Naive B cell (primary cell): ENCODE measurements at regions not wholly inside any gene's neighbourhood (a gene's known extent, or its start where the extent isn't known, plus 50 kb on each side); places are given as distances from the start of the nearest gene placed in this dataset.

Experiments used
- ATAC-seq, 2 donors: fragments of 150-1000 bp; cut with Tn5 transposase; 2 replicates each; pipeline ENCODE4 v1.10.0; 2021; ENCODE audit warnings: low read depth in 2 of 2, mild to moderate bottlenecking in 2 of 2, moderate library complexity in 2 of 2
- DNase-seq: peaks from one replicate; pipeline ENCODE4 v3.0.0; 2022
- H3K27ac Mint-ChIP-seq, 6 donors: one replicate each; pipeline ENCODE4 v1.8.0; 2020 to 2022; ENCODE audit warnings: mild to moderate bottlenecking in 6 of 6, mixed read lengths in 6 of 6, moderate library complexity in 5 of 6, inconsistent platforms in 2 of 6
- H3K27me3 Mint-ChIP-seq, 3 donors: one replicate each; pipeline ENCODE4 v1.8.0; 2021 to 2022; ENCODE audit warnings: mixed read lengths in 3 of 3, mild to moderate bottlenecking in 1 of 3
- H3K36me3 Mint-ChIP-seq, 2 donors: one replicate each; pipeline ENCODE4 v1.8.0; 2020 to 2022; ENCODE audit warnings: mixed read lengths in 2 of 2, inconsistent platforms in 1 of 2, mild to moderate bottlenecking in 1 of 2
- H3K4me1 Mint-ChIP-seq, 3 donors: one replicate each; pipeline ENCODE4 v1.8.0; 2020 to 2022; ENCODE audit warnings: mixed read lengths in 3 of 3, inconsistent platforms in 1 of 3, mild to moderate bottlenecking in 1 of 3, moderate library complexity in 1 of 3
- H3K4me3 Mint-ChIP-seq, 8 donors: one replicate each; pipeline ENCODE4 v1.8.0; 2020 to 2022; ENCODE audit warnings: mild to moderate bottlenecking in 8 of 8, mixed read lengths in 8 of 8, moderate library complexity in 8 of 8, inconsistent platforms in 2 of 8
- H3K9me3 Mint-ChIP-seq, 7 donors: one replicate each; pipeline ENCODE4 v1.8.0; 2020 to 2022; ENCODE audit warnings: mixed read lengths in 7 of 7, mild to moderate bottlenecking in 5 of 7, inconsistent platforms in 2 of 7, moderate library complexity in 1 of 7

DNA sequence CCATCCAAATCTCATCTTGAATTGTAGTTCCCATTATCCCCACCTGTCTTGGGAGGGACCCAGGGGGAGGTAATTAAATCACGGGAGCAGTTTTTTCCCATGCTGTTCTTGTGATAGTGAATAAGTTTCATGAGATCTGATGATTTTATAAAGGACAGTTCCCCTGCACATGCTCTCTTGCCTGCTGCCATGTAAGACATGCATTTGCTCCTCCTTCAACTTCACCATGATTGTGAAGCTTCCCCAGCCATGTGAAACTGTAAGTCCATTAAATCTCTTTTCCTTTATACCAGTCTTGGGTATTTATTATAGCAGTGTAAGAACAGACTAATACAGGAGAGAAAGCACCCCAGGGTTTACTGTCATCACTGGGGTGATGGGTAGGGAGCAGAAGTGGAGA lies 220.4 kb upstream of the NUDT4 start:
- no peak overlapping the region for H3K4me3 Mint-ChIP-seq
- no peak overlapping the region for H3K27ac Mint-ChIP-seq
- DNase-seq (no peak), ATAC-seq (no peak)
- H3K4me1 Mint-ChIP-seq, result peaks cover 3 to 9% (median 7%) of the 10 kb centered on the region in 3 donors
- H3K36me3 Mint-ChIP-seq, result peaks cover 4 to 9% of the 10 kb centered on the region in 2 donors
- no peaks in the 10 kb centered on the region for H3K27me3 Mint-ChIP-seq
- H3K9me3 Mint-ChIP-seq, result peaks cover 10 to 24% (median 19%) of the 10 kb centered on the region in 7 donors

DNA sequence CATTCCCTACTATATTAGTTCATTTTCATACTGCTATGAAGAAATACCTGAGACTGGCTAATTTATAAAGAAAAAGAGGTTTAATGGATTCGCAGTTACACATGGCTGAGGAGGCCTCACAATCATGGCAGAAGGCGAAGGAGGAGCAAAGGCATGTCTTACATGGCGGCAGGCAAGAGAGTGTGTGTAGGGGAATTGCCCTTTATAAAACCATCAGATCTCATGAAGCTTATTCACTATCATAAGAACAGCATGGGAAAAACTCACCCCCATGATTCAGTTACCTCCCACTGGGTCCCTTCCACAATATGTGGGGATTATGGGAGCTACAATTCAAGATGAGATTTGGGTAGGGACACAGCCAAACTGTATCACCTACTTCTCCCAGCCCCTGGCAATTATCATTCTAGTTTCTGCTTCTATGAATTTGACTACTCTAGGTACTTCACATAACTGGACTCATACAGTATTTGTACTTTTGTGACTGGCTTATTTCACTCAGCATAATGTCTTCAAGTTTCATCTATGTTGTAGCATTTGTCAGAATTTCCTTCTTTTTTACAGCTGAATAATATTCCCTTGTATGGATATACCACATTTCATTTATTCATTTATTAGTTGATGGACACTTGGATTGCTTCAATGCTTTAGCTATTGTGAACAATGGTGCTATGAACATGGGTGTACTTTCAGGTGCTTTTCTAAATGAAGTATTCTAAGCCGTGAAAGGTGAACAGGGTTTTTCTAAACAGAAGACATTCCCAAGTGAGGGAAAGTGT lies 219.5 kb upstream of the NUDT4 start:
- Mint-ChIP-seq H3K27ac (peak overlapping the region in 2 of 6 donors; percentile 41 to 74), H3K36me3 (peaks cover 0 to 9% of the 10 kb centered on the region in 2 donors), H3K9me3 (peaks cover 10 to 24% (median 19%) of the 10 kb centered on the region in 7 donors), H3K4me1 (peaks cover 7 to 12% (median 10%) of the 10 kb centered on the region in 3 donors), H3K4me3 (no peak overlapping the region), H3K27me3 (no peaks in the 10 kb centered on the region)
- ATAC-seq, result no peak
- DNase-seq, result no peak

DNA sequence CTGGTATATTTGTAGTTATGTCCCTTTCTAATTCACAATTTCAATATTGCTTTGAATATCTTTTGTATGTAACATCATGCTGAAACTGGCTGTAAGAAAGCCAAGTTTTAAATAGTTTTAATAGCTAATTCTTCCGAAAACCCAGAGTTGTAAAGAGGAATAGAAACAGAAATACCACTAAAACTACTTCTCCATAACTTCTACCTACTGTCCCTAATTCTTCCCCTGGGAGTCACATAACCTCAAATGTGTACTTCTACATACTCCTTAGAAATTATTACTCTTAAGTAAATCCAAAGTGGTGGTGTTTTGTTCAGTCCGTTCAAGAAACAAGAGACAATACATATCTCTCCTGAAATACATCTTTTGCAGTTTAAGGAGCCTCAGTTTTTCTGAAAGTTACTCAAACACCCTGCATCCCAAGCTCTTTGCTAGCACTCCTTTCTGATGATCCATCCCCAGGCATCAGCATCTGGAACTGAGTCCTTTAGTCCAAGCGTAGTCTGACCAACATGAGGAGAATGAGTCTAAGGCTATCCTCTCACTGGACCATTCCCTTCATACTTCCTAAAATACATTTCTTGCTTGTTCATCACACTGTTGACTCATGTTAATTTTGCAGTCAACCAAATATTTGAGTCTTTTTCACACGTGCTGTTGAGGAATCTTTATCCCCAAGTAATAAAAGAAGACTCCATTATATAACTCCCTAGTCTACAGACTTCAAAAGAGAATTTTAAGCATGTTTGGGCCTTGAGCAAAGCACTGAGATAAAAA lies 214.3 kb upstream of the NUDT4 start:
- Mint-ChIP-seq H3K4me3 (peak overlapping the region in 3 of 8 donors; percentile 8 to 17 (median 10)), H3K36me3 (no peaks in the 10 kb centered on the region), H3K9me3 (peaks cover under 1 to 7% (median 4%) of the 10 kb centered on the region in 7 donors), H3K27ac (peak overlapping the region; percentile 16 to 75 (median 62)), H3K4me1 (peaks cover 46 to 55% (median 53%) of the 10 kb centered on the region in 3 donors), H3K27me3 (no peaks in the 10 kb centered on the region)
- DNase-seq, result no peak
- ATAC-seq, result no peak

DNA sequence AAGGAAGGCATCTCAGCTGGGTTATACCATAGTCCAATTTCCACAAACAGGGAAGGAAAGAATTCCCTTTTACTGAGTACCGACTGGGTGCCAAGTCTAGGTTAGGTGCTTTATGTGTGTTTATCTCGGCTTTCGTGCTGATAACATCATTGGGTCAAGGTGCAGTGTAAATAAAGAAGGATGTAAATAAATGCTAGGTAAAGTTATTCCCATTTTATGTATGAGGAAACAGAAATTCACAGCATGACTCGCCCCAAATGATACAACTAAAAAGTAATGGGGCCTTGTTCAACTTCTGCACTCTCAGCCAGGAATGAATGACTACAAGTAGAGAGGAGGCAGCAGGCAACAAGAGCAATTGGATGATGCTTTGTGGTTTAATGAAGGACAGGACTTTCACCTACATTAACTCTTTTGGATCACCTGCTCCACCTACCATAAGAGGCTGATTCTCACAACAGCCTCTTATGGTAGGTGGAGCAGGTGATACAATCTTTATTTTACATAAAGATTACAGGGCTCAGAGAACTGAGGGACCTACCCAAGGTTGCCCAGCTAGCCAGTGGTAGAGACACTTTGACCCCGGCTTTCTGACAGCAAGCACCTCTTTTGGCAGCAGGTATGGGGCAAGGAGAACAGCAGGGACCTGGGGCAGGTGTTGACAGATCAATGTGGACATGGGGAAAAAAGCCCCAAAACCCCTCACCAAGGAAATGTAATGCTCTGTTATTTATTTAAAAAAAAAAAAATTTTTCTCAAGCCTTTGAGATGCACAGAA lies 213.4 kb upstream of the NUDT4 start:
- no peaks in the 10 kb centered on the region for H3K36me3 Mint-ChIP-seq
- peaks cover 49 to 64% (median 56%) of the 10 kb centered on the region in 3 donors for H3K4me1 Mint-ChIP-seq
- ATAC-seq (no peak), DNase-seq (no peak)
- no peaks in the 10 kb centered on the region for H3K27me3 Mint-ChIP-seq
- H3K4me3 Mint-ChIP-seq, result peak overlapping the region in 2 of 8 donors; percentile 16 to 69
- peak overlapping the region in 5 of 6 donors; percentile 46 to 90 (median 73) for H3K27ac Mint-ChIP-seq
- H3K9me3 Mint-ChIP-seq, result peaks cover 0 to 1% (median 0%) of the 10 kb centered on the region in 7 donors

DNA sequence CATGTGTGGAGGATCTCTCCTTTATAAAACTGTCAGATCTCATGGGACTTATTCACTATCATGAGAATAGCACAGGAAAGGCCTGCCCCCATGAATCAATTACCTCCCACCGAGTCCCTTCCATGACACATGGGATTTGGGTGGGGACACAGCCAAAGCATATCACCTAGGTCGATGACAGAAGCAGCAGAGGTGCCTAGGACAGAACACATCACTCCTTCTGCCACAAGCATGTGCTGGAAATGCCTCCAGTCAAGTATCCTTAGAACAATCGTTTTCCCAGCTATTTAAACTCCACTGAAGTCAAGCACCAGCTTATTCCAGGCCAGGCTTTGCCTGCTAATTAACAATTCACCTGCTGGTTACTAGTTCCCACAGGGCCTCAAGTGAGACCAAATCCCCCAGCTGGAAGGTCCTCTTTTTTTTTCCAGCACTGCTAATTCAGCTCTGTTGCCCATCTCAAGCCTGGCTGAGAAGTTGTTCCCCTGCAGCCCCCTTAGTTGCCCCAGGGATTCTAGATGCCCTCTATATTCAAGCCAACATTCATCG lies 212.3 kb upstream of the NUDT4 start:
- H3K27me3 Mint-ChIP-seq, result no peaks in the 10 kb centered on the region
- peaks cover 0 to 1% (median 0%) of the 10 kb centered on the region in 7 donors for H3K9me3 Mint-ChIP-seq
- peak overlapping the region in 5 of 6 donors; percentile 61 to 95 (median 84) for H3K27ac Mint-ChIP-seq
- ATAC-seq, result no peak
- peaks cover 51 to 65% (median 58%) of the 10 kb centered on the region in 3 donors for H3K4me1 Mint-ChIP-seq
- H3K36me3 Mint-ChIP-seq, result no peaks in the 10 kb centered on the region
- peak overlapping the region in 6 of 8 donors; percentile 0 to 63 (median 8) for H3K4me3 Mint-ChIP-seq
- no peak for DNase-seq

DNA sequence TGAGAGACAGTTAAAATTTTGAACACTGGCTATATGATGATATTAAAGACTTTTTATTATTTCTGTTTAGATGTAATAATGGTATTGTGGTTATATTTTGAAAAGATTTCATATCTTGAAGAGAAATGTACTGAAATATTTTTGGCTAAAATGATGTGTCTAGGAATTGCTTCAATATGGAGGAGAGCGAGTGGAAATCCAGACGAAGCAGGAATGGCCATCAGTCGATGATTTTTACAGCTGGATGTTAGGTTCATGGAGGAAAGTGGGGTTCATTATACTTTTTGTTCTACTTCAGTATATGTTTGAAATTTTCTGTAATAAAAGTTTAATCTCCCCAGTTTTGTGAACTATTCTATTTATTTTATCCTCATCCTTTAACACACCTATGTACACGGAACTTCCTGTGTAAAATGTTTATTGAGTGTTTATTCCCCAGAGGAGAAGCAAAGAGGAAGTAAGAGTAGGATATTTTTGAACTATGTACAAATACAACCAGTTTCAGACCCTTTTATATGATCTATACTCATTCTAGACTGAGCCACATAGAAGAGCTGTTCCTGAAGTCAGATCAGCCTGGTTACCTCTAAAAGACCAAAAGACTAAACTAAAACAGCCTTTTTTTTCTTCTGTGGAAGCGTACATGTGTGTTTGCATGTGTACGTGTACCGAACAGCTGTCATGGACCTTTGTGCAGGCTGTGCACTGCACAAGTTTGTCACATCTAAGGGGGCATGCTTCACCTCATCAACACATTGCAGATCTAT lies 211.0 kb upstream of the NUDT4 start:
- Mint-ChIP-seq H3K9me3 (peaks cover 0 to 1% (median 0%) of the 10 kb centered on the region in 7 donors), H3K36me3 (no peaks in the 10 kb centered on the region), H3K27me3 (no peaks in the 10 kb centered on the region), H3K27ac (peak overlapping the region; percentile 81 to 97 (median 86)), H3K4me1 (peaks cover 51 to 61% (median 58%) of the 10 kb centered on the region in 3 donors), H3K4me3 (peak overlapping the region; percentile 60 to 87 (median 76))
- peak; percentile 51 for DNase-seq
- peak; percentile 71 to 78 for ATAC-seq

DNA sequence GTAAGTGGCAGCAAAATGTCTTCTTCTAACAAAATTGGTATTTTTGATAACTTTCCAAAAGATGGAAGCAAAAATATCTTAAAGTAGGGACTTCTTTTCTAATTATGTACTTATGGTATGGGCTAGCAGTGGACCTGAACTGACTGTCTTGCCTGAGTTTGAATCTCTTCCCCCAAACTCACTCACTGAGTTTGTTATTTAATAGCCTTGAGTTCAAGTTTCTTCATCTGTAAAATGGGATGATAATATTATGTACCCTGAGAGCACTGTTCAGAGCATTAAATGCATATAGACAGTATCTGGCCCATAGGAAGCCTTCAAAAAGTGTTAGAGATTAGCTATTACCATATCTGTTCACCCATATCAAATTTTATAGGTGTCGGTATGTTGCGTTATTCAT lies 210.4 kb upstream of the NUDT4 start:
- no peaks in the 10 kb centered on the region for H3K27me3 Mint-ChIP-seq
- peaks cover 51 to 61% (median 58%) of the 10 kb centered on the region in 3 donors for H3K4me1 Mint-ChIP-seq
- H3K27ac Mint-ChIP-seq, result peak overlapping the region; percentile 81 to 97 (median 88)

DNA sequence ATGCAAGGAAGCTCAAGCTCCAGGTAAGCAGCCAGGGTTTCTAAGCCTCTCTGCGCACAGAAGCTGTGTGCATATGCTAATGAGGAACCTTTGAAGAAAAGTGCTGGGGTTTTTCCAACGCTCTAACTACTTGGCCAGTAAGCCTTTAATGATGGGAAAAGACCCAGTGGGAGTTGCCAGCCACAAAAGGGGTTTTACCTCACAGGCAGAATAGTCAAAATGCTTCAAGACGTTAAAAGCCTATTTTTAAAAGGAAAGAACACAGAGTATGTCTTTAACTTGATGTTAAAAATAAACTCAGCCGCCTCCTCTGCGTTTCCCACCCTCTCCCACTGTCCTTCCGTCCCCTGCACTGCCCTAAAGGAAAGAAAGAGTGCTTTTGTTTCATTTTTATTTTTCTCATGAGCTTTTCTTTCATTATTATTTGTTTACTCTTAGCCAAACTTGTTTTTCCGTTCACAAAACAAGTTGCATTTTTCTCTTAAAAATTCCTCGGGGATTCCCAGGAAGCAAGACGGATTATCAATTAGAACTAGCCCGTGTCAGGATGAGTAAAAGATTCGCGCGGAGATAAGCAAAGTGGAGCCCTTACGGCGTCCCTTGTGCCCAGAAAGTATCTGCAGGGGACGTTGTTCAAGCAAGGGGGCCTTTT lies 209.8 kb upstream of the NUDT4 start:
- ATAC-seq (peak; percentile 84 to 86), DNase-seq (peak; percentile 51)
- peak overlapping the region; percentile 81 to 97 (median 88) for H3K27ac Mint-ChIP-seq
- H3K36me3 Mint-ChIP-seq, result no peaks in the 10 kb centered on the region
- H3K9me3 Mint-ChIP-seq, result peaks cover 0 to 1% (median 0%) of the 10 kb centered on the region in 7 donors
- peaks cover 51 to 60% (median 57%) of the 10 kb centered on the region in 3 donors for H3K4me1 Mint-ChIP-seq
- H3K27me3 Mint-ChIP-seq, result no peaks in the 10 kb centered on the region
- peak overlapping the region; percentile 60 to 87 (median 76) for H3K4me3 Mint-ChIP-seq

More for the DNA sequence above, 210.4 kb upstream of the NUDT4 start:
- H3K4me3 Mint-ChIP-seq, result peak overlapping the region; percentile 60 to 87 (median 76)
- peaks cover 0 to 1% (median 0%) of the 10 kb centered on the region in 7 donors for H3K9me3 Mint-ChIP-seq
- no peaks in the 10 kb centered on the region for H3K36me3 Mint-ChIP-seq
- peak; percentile 16 to 23 for ATAC-seq
- DNase-seq, result peak; percentile 2

DNA sequence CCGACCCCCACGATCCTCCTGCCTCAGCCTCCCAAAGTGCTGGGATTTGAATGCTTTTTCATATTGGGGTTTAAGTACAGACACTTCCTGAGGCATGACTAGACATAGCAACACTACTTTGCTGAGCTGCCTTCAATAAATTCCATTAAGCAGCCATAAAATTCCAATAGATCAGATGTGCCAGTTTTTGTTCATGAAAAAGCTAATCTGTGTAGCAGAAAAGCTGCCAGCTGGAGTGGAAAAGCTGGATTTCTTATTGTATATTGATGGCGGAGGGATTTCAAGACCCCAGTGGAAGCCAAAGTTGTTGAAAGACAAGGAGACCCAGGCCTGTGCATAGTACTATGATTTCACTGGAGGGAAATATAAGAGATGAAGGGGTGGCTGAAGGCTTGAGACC lies 209.0 kb upstream of the NUDT4 start:
- ATAC-seq (no peak), DNase-seq (no peak)
- Mint-ChIP-seq H3K36me3 (no peaks in the 10 kb centered on the region), H3K4me1 (peaks cover 43 to 53% (median 49%) of the 10 kb centered on the region in 3 donors), H3K27ac (peak overlapping the region in 5 of 6 donors; percentile 35 to 86 (median 74)), H3K4me3 (peak overlapping the region in 5 of 8 donors; percentile 3 to 77 (median 25)), H3K9me3 (peaks cover 0 to 1% (median 0%) of the 10 kb centered on the region in 7 donors), H3K27me3 (no peaks in the 10 kb centered on the region)

DNA sequence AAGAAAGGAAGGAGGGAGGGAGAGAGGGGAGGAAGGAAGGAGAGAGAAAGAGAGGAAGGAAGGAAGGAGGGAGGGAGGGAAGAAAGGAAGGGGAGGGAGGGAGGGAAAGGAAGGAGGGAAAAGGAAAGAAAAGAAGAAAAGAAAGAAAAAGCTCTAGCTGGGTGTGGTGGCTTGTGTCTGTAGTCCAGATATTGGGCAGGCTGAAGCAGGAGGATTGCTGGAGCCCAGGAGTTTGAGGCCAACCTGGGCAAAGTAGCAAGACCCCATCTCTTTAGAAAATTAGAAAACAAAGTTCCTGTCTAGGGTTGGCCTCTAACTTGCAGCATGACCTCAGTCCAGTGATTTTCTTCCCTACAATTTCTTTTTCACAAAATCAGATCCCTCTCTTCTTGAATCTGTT lies 208.2 kb upstream of the NUDT4 start:
- H3K27me3 Mint-ChIP-seq, result no peaks in the 10 kb centered on the region
- H3K27ac Mint-ChIP-seq, result peak overlapping the region in 2 of 6 donors; percentile 32 to 82
- H3K4me3 Mint-ChIP-seq, result no peak overlapping the region
- no peaks in the 10 kb centered on the region for H3K36me3 Mint-ChIP-seq
- ATAC-seq, result no peak
- no peak for DNase-seq
- H3K9me3 Mint-ChIP-seq, result peaks cover 0 to 1% (median 0%) of the 10 kb centered on the region in 7 donors
- H3K4me1 Mint-ChIP-seq, result peaks cover 35 to 46% (median 42%) of the 10 kb centered on the region in 3 donors

DNA sequence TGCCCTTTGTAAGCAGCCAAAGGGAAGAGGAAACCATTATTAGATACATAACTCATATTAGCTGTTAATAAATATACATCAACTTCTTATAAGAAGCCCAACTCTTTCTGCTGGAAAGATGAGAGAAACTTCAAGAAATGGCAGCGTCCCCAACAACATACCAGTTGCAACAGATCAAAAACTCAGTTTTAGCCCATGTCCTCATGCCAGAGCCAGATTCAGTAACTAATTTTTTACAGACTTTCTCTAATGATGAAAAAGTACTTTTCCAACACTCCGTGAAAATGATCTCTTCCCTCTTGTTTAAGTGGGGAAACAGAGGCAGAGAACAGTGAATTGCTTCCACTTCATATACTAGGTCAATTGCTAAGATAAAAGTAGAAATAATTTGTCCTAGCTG lies 206.8 kb upstream of the NUDT4 start:
- no peak for ATAC-seq
- H3K4me3 Mint-ChIP-seq, result no peak overlapping the region
- no peak for DNase-seq
- H3K27ac Mint-ChIP-seq, result no peak overlapping the region
- no peaks in the 10 kb centered on the region for H3K27me3 Mint-ChIP-seq
- H3K4me1 Mint-ChIP-seq, result peaks cover 25 to 41% (median 29%) of the 10 kb centered on the region in 3 donors
- H3K9me3 Mint-ChIP-seq, result no peaks in the 10 kb centered on the region
- no peaks in the 10 kb centered on the region for H3K36me3 Mint-ChIP-seq
